Liver (tissue), 3 donors: ENCODE measurements at regions not wholly inside any gene's neighbourhood (a gene's known extent, or its start where the extent isn't known, plus 50 kb on each side); places are given as distances from the start of the nearest gene placed in this dataset.

Source experiments
- CTCF ChIP-seq: fragments of 150-350 bp; IDR thresholded peaks from 2 replicates; pipeline ENCODE4 v1.5.1; 2017; ENCODE audit warnings: improper control_type of control experiment, low read depth, low read length; ENCODE audit not compliant: missing input control
- HNF4G ChIP-seq: IDR thresholded peaks from 2 replicates; pipeline ENCODE4 v1.6.1; 2016; ENCODE audit warnings: antibody characterized with exemption
- RAD21 ChIP-seq, 2 donors: IDR thresholded peaks; 2 replicates each; pipeline ENCODE4 v1.6.1; 2016; ENCODE audit warnings: antibody characterized with exemption in 2 of 2, mild to moderate bottlenecking in 2 of 2
- TAF1 ChIP-seq: conservative IDR thresholded peaks from 2 replicates; pipeline ENCODE4 v1.6.1; 2016; ENCODE audit warnings: antibody characterized with exemption, mild to moderate bottlenecking
- TF ChIP-seq, protein P1 (sequence below): IDR thresholded peaks from 2 replicates; pipeline ENCODE4 v1.6.1; 2016; ENCODE audit warnings: antibody characterized with exemption, mild to moderate bottlenecking
- donor health status: healthy.
- donor health status: healthy.

DNA sequence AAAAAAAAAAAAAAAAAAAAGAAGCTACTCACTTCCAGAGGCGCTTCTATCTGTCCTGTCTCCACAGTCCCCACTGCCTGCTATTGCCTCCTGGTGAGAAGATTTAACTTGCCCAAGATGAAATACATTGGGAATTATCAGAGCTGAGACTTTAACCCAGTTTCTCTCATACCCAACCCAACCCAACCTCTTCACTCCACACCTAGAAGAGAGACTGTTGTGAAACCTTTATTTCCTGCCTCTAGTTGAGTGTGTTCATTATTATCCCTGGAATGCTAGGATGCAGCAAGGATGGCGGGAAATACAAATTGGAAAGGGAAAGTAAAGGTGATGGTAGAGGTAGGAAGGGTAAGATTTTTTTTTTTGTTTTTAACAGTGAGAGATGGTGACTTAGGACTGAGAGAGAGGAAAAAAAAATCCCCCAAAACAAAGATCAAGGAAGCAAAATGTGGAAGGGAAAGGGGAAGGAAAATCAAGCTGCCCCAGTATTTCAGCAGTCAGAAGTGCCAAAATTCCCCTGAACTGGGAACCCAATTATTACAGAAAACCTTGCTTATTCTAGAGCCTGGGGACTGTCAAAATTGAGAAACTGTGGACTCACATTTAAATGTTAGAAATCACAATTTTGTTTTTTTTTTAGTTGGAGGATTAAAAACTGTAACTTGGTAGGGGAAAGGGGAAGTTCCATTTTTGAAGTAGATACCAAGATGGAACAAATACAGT, 253.0 kb downstream of the PTTG2 start:
- TF ChIP-seq, protein P1, sequence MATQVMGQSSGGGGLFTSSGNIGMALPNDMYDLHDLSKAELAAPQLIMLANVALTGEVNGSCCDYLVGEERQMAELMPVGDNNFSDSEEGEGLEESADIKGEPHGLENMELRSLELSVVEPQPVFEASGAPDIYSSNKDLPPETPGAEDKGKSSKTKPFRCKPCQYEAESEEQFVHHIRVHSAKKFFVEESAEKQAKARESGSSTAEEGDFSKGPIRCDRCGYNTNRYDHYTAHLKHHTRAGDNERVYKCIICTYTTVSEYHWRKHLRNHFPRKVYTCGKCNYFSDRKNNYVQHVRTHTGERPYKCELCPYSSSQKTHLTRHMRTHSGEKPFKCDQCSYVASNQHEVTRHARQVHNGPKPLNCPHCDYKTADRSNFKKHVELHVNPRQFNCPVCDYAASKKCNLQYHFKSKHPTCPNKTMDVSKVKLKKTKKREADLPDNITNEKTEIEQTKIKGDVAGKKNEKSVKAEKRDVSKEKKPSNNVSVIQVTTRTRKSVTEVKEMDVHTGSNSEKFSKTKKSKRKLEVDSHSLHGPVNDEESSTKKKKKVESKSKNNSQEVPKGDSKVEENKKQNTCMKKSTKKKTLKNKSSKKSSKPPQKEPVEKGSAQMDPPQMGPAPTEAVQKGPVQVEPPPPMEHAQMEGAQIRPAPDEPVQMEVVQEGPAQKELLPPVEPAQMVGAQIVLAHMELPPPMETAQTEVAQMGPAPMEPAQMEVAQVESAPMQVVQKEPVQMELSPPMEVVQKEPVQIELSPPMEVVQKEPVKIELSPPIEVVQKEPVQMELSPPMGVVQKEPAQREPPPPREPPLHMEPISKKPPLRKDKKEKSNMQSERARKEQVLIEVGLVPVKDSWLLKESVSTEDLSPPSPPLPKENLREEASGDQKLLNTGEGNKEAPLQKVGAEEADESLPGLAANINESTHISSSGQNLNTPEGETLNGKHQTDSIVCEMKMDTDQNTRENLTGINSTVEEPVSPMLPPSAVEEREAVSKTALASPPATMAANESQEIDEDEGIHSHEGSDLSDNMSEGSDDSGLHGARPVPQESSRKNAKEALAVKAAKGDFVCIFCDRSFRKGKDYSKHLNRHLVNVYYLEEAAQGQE, result no peak
- TF ChIP-seq TAF1 (no peak), RAD21 (IDR thresholded peaks at IDR 0.05) (no peak), CTCF (no peak), HNF4G (no peak)
